Right renal pelvis (tissue), 4 donors: ENCODE measurements at regions not wholly inside any gene's neighbourhood (a gene's known extent, or its start where the extent isn't known, plus 50 kb on each side); places are given as distances from the start of the nearest gene placed in this dataset.

ENCODE experiments used
- DNase-seq, 4 donors: peaks; one replicate each; pipeline ENCODE4 v3.0.0-alpha.2; 2013; ENCODE audit warnings: low read depth in 4 of 4, low spot score in 3 of 4, missing footprints in 1 of 4

DNA sequence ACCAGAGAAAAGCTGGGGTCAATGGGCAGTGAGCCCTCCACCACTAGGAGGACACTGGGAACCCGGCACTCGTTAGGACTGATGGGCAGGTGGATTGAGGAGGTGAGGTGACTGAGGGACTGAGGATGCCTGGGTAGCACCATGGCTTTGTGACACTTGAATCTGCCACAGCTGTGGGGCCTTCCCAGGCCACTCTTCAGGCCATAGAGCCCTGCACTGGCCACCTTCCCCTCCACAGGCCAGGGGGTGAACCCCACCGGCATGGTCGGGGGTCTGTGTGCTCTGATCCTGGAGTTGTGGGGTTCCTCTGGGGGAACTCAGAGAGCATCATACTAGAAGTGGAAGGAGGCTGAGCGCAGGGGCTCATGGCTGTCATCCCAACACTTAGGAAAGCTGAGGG lies 423.5 kb downstream of the ZNF536 start:
- no peak for DNase-seq

GRCh38 chr19:30792561-30793505 lies 420.6 kb downstream of the ZNF536 start:
- no peak for DNase-seq

DNA sequence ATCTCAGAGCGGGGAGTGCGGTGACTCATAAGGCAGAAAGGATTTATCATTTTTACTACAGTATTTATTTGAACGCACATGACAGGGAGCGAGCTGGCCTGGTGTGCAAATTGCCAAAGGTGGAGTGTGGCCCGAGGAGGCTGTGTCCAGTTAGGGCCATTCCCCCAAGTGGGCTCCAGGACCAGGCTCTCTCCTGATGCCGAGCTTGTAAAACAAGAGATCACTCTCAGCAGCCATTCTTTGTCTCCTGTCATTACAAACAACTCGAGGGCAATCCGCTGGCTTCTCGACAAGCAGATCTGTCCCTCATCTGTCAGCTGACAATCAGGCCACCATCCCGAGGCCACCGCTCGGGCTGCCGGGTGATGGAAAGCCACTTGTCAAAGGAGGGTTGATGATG lies 418.9 kb downstream of the ZNF536 start:
- no peak for DNase-seq

DNA sequence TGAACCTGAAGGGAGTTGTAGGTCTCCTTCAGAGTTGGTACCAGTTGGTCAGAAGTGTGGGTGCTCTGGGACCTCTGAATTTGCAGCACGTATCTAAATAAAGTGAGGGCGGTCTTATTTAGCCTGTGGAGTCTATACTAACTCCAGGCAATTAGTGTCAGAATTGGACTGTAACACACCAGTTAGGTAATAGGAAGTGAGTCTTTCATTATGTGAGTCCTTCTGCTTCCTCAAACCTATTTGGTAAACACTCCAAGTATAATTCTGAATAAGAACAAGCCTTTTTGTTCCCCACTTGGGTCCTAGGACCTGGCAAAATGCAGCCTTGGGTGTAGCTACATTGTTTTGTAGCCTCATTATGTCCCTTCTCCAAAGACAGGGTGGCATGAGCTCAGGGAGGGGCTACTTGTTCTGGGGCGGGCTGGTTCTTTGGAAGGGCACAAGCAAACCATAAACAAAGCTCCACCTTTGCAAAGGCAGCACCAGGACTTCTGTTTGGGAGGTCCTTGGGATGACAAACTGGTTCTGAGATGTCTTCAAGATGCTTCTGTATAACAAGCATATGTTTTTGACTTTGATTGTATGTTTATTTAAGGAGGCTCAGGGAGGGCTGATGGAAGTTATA lies 418.0 kb downstream of the ZNF536 start:
- DNase-seq = no peak

DNA sequence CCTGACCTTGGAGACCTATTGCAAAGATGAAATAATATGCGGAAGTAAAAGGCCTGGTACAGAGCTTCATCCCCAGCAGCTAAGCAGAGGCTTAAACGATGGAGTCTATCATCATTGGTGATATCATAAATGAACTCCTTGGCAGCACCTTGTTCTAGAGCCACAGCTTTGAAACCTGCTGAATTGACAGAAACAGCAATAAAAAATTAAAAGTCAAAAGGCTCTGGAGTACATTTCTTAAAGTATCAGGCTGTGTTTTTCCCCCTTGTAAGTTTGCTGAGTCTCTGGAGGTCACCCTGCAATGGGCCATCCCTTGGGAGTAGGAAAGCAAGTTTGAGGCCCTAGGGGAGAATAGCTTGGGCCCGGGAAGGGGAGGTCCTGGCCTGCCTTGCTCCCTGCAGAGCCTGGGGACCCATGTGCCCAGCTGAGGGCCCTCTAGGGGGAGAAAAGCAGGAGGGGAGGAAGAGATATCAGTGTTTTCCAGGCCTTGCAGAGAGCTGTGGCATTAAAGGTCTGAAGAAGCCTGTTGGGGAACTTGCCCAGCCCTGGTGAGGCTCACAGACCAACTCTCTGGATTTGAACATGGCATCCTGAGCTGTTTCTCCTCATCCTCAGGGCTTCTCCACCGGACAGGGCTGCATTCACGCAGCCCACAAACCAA lies 416.1 kb downstream of the ZNF536 start:
- DNase-seq = no peak

DNA sequence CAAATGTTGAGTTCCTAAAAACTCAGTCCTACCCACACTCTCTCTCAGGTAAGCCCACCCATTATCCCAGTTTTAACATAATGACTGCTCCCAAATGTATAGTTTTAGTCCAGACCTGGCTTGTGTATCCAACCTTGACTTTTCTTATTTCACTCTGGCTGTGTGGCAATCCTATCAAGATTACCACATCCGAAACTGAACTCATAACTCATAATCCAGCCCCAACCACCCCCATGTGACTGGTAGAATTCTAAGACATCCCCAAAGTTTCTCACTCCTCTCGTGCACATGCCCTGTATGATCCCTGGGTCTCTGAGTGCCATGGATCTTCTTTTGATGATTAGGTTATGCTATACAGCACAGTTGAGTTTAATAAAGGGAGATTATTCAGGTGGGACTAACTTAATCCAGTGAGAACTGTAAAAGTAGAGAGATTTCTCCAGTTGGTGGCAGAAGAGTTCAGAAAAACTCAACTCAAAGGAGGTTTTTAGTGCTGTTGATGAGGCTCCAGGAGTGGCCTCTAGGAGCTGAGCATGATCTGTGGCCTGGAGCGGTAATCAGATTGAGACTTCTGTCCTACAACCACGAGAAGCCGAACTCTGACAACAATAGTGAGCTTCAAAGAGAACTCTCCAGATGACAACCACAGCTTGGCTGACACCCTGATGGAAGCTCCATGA lies 413.4 kb downstream of the ZNF536 start:
- no peak for DNase-seq

GRCh38 chr19:30784850-30785457 lies 412.8 kb downstream of the ZNF536 start:
- DNase-seq = no peak

GRCh38 chr19:30783936-30784335 lies 411.8 kb downstream of the ZNF536 start:
- no peak for DNase-seq

GRCh38 chr19:30783212-30783611 lies 411.0 kb downstream of the ZNF536 start:
- DNase-seq = no peak

DNA sequence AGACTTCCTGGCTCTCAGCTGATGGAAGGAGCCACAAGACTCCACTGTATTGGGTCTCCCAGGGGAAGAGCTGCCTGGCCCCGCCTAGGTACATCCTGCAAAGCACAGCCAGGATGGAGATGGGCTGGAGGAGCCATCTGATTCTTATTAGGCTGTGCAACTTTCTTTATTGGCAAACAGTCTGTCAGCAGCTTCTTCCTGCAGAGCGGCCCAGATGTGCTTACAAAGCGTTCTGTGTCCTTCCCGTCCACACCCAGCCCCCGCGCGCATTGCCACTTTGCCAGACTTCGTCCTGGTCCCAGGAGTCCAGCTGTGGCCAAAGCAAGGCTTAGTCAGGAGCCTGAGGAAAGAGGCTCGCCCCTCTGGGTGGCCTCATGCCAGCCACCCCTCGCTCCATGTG lies 409.3 kb downstream of the ZNF536 start:
- DNase-seq = no peak

- no peak for DNase-seq
Observed at GRCh38 chr19:30781047-30781446, 408.9 kb downstream of the ZNF536 start.

- DNase-seq = no peak
Observed at GRCh38 chr19:30780456-30780855, 408.3 kb downstream of the ZNF536 start.

DNA sequence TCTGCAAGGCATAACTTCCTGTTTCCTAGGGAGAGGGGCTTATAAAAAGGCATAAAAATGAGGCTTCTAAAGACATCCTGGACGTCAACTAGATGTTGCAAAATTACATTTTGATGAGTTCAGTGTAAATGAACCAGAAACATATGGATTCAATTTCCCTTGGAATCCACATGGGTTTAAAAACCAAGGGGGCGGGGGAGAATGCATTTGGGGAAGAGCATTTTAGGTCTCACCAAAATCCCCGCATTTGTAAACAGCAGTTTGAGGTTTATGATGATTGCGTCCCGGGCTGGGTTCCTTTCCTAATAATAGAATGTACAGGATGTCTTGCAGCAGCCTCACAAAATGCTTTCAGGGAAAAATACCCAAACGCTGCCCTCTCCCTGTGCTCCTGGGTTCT lies 407.8 kb downstream of the ZNF536 start:
- no peak for DNase-seq

DNA sequence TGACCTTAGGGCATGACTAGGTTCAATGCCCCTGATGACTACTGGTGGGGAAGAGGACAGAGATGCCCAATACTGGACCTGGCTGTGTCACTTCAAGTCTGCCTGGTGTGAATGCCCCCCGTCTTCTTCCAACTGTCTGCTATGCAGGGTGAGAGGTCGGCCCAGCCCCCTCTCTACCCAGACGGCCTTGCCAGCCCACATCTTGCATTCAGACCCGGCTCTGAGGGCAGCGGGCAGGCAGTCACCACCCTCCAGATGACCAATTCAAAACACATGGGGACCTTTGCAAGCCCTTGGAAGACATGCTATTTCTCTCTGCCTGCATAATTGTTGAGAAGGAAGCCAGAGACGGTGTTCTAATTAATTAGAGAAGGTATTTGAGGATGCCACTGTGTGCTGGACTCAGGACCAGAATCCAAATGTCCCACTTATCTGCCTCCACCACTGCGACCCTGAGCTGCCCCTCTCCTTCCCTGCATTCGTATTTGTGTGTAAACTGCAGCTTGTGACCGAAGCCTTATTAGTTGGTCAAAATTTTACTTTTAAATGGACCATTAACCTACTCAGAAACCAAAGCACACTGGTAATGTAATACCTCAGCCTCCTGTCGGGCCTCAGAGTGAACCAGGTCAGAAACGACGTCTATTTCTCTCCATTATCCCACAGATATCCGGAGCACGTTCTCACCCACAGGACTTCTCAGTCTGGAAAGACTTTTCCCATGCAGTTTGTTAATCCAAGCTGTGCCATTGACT lies 407.0 kb downstream of the ZNF536 start:
- DNase-seq = no peak

DNA sequence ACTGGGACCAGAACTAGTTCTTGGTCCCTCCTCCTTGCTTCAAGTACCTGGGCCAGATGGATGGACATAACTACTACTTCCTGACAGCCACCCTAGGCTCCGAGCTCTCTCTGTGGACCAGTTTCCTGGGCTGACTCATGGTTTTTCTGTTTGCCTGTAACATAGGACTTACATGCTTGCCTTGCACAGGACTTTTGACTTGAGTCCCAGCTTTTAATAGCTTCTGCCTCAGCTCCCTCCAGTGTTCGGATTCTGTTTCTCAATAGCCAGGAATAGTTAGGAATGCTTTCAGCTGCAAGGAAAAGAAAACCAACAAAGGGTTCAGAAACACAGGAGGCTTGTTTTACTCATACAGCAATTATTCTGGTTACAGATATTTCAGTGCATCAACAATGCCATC lies 405.9 kb downstream of the ZNF536 start:
- no peak for DNase-seq

DNA sequence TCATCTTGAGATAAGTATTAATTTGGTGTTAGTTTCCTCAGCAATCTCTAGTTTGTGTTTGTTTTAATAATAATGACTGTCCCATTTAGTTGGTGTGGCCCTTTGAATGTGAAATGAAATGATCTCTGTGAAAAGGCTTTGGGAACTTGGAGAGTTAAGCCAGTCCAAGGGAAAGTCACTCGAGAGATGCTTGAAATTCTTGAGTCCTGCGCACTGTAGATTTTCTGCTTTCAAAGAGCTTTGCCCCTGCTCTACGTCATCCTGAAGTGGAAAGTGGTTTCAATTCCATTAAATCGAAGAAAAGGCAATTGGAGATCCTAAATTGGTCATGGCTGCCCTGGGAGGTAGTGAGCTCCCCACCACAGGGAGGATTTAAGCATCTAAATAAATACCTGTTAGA lies 403.8 kb downstream of the ZNF536 start:
- DNase-seq = no peak

- no peak for DNase-seq
Observed at GRCh38 chr19:30774252-30774766, 402.1 kb downstream of the ZNF536 start.

DNA sequence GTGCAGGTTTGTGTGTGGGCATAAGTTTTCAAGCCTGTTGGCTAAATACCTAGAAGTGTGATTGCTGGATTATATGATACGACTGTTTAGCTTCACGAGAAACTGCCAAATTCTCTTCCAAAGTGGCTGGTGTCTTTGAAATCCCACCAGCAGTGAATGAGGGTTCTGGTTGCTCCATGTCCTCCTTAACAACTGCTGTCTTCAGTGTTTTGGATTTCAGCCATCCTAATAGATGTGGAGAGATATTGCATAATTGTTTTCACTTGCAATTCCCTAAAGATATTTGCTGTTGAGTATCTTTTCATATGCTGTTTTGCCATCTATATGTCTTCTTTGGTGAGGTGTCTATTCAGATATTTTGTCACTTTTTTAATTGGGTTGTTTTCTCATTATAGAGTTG lies 390.5 kb downstream of the ZNF536 start:
- no peak for DNase-seq

DNA sequence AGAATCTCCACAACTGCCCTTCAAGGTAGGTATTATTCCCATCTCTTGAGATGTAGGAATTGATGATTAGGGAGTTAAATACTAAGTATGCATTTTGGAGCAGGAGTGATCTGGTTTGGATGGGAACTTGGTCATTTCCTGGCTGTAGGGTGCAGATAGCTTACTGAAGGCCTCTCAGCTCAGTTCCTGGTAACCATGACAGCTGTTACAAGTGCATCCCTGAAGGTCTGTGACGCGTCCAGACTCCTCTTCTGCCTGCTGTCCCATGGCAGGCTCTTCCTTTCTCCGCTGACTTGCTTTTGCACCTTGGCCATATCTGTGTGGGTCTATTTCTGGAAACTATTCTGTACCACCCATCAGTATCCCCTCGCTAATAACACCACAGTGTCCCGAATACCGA lies 387.8 kb downstream of the ZNF536 start:
- DNase-seq = no peak
